Tibial artery (tissue), 4 donors: ENCODE measurements at regions not wholly inside any gene's neighbourhood (a gene's known extent, or its start where the extent isn't known, plus 50 kb on each side); places are given as distances from the start of the nearest gene placed in this dataset.

Experiments used
- DNase-seq, 2 donors: peaks; one replicate each; pipeline ENCODE4 v3.0.0-alpha.2; 2019
- H3K27ac ChIP-seq, 2 donors: fragments of 200-600 bp; sonication (generic) in 1 of 2; 1 replicate in 1 of 2; 2 replicates in 1 of 2; pipeline ENCODE4 v1.5.1; 2018 to 2019; ENCODE audit warnings: mild to moderate bottlenecking in 1 of 2
- H3K27me3 ChIP-seq, 2 donors: fragments of 200-600 bp; sonication (generic) in 1 of 2; one replicate each; pipeline versions ENCODE4 v1.5.1 to v1.6.0; 2016 to 2019
- H3K36me3 ChIP-seq, 3 donors: fragments of 200-600 bp; sonication (generic) in 2 of 3; one replicate each; pipeline ENCODE4 v1.5.1; 2016 to 2019; ENCODE audit warnings: mild to moderate bottlenecking in 2 of 3
- H3K4me1 ChIP-seq, 4 donors: fragments of 200-600 bp; sonication (generic) in 2 of 4; 1 replicate in 3 of 4; 2 replicates in 1 of 4; pipeline ENCODE4 v1.5.1; 2016 to 2019
- H3K4me3 ChIP-seq, 2 donors: fragments of 200-600 bp; sonication (generic) in 1 of 2; 1 replicate in 1 of 2; 2 replicates in 1 of 2; pipeline ENCODE4 v1.5.1; 2018 to 2019; ENCODE audit warnings: mild to moderate bottlenecking in 2 of 2
- H3K9me3 ChIP-seq, 3 donors: fragments of 200-600 bp; sonication (generic) in 1 of 3; one replicate each; pipeline ENCODE4 v1.5.1; 2016 to 2019
- CTCF ChIP-seq, 2 experiments: fragments of 200-600 bp in 1 of 2; fragments of 450-650 bp in 1 of 2; IDR thresholded peaks; one replicate each; pipeline ENCODE4 v1.5.1; 2017 to 2019; ENCODE audit warnings: antibody characterized with exemption in 2 of 2, mild to moderate bottlenecking in 1 of 2, moderate library complexity in 1 of 2
- intact Hi-C: fragments of 100-400 bp; cut with DNase I; formaldehyde crosslinking; loops from one replicate; pipeline ENCODE4 v1.15.0; 2023; ENCODE audit warnings: low total_unique reads

- intact Hi-C loops: no loop called here
- DNase-seq: no peak
- Histone ChIP-seq H3K9me3 (no peaks in the 10 kb centered on the region), H3K4me1 (no peaks in the 10 kb centered on the region), H3K36me3 (no peaks in the 10 kb centered on the region), H3K4me3 (no peak overlapping the region), H3K27me3 (peaks cover 0 to 14% of the 10 kb centered on the region in 2 donors), H3K27ac (no peak overlapping the region)
- no peak for TF ChIP-seq CTCF (IDR thresholded peaks at IDR 0.05)
These were observed 50.6 kb upstream of the ITSN2 start for GRCh38 chr2:24410976-24411375.

GRCh38 chr2:24409700-24410556 is 49.6 kb upstream of the ITSN2 start:
- TF ChIP-seq CTCF (IDR thresholded peaks at IDR 0.05): peak; percentile 82 to 83
- Histone ChIP-seq H3K9me3 (no peaks in the 10 kb centered on the region), H3K4me1 (no peaks in the 10 kb centered on the region), H3K27ac (no peak overlapping the region), H3K36me3 (no peaks in the 10 kb centered on the region), H3K4me3 (no peak overlapping the region), H3K27me3 (peaks cover 0 to 18% of the 10 kb centered on the region in 2 donors)
- DNase-seq: peak in 1 of 2 donors; percentile 37
- intact Hi-C loops: loop anchor here (2.0 to 10.0 kb wide), 2 partner anchors 417 to 725 kb away; no protein-coding TSS in a partner anchor
